WTC11 (cell line): ENCODE measurements at regions not wholly inside any gene's neighbourhood (a gene's known extent, or its start where the extent isn't known, plus 50 kb on each side); places are given as distances from the start of the nearest gene placed in this dataset.

ENCODE experiments used
- ATAC-seq: fragments of 200-7000 bp; cut with Tn5 transposase; 2 replicates; pipeline ENCODE4 v1.10.0; 2021; ENCODE audit warnings: mild to moderate bottlenecking, moderate library complexity
- CTCF ChIA-PET: fragments of 300-600 bp; sonication (Branson Sonifier 250); formaldehyde crosslinking; loops from one replicate; lab custom pipeline; 2021; ENCODE audit warnings: antibody characterized with exemption; lab: Charles Lee
- POLR2A ChIA-PET: fragments of 350-600 bp; sonication (Branson Sonifier 250); formaldehyde crosslinking; loops from one replicate; lab custom pipeline; 2021; ENCODE audit warnings: antibody characterized with exemption; lab: Charles Lee
- DNase-seq: peaks from one replicate; pipeline ENCODE4 v3.0.0; 2021; ENCODE audit warnings: low spot score
- H3K27ac Mint-ChIP-seq: 2 replicates; pipeline ENCODE4 v1.8.0; 2021; ENCODE audit warnings: mixed read lengths
- H3K27me3 Mint-ChIP-seq: 2 replicates; pipeline ENCODE4 v1.8.0; 2021; ENCODE audit warnings: low read depth, mild to moderate bottlenecking, moderate library complexity, mixed read lengths
- H3K36me3 Mint-ChIP-seq: 2 replicates; pipeline ENCODE4 v1.8.0; 2021; ENCODE audit warnings: mixed read lengths
- H3K4me1 Mint-ChIP-seq: 2 replicates; pipeline ENCODE4 v1.8.0; 2022; ENCODE audit warnings: mixed read lengths
- H3K4me3 Mint-ChIP-seq: 2 replicates; pipeline ENCODE4 v1.8.0; 2021; ENCODE audit warnings: mild to moderate bottlenecking, moderate library complexity, mixed read lengths
- H3K9me3 Mint-ChIP-seq: 2 replicates; pipeline ENCODE4 v1.8.0; 2021; ENCODE audit warnings: mixed read lengths
- AFF4 ChIP-seq: sonication (generic); formaldehyde crosslinking; IDR thresholded peaks from 2 replicates; pipeline ENCODE4 v1.8.1; 2023; ENCODE audit warnings: mild to moderate bottlenecking, missing genetic modification reagents, borderline replicate concordance
- ATF2 ChIP-seq: sonication (generic); formaldehyde crosslinking; IDR thresholded peaks from 2 replicates; pipeline ENCODE4 v1.8.1; 2022; ENCODE audit warnings: low read depth, missing genetic modification reagents, borderline replicate concordance
- ATF3 ChIP-seq: sonication (generic); formaldehyde crosslinking; conservative IDR thresholded peaks from 2 replicates; pipeline ENCODE4 v1.8.1; 2022; ENCODE audit warnings: mild to moderate bottlenecking, missing genetic modification reagents
- E2F1 ChIP-seq: sonication (generic); formaldehyde crosslinking; IDR thresholded peaks from 2 replicates; pipeline ENCODE4 v1.8.0; 2022; ENCODE audit warnings: mild to moderate bottlenecking, missing genetic modification reagents
- ETV6 ChIP-seq: sonication (generic); formaldehyde crosslinking; IDR thresholded peaks from 2 replicates; pipeline ENCODE4 v1.8.1; 2022; ENCODE audit warnings: mild to moderate bottlenecking, missing genetic modification reagents
- MXD4 ChIP-seq: fragments of 250-450 bp; sonication (Bioruptor Pico); IDR thresholded peaks from 2 replicates; pipeline ENCODE4 v1.8.0; 2021; ENCODE audit warnings: mild to moderate bottlenecking, moderate library complexity, borderline replicate concordance
- MYBL2 ChIP-seq: sonication (generic); formaldehyde crosslinking; IDR thresholded peaks from 2 replicates; pipeline ENCODE4 v1.8.1; 2023; ENCODE audit warnings: mild to moderate bottlenecking, moderate library complexity, missing genetic modification reagents
- NFATC4 ChIP-seq: fragments of 250-450 bp; sonication (Bioruptor Pico); IDR thresholded peaks from 2 replicates; pipeline ENCODE4 v1.9.0; 2021; ENCODE audit warnings: mild to moderate bottlenecking
- NFYB ChIP-seq: sonication (generic); formaldehyde crosslinking; conservative IDR thresholded peaks from 2 replicates; pipeline ENCODE4 v1.8.0; 2022; ENCODE audit warnings: low read depth, missing genetic modification reagents
- NR3C1 ChIP-seq: sonication (generic); formaldehyde crosslinking; conservative IDR thresholded peaks from 2 replicates; pipeline ENCODE4 v1.8.1; 2023; ENCODE audit warnings: low read depth, mild to moderate bottlenecking, missing genetic modification reagents
- OVOL2 ChIP-seq: fragments of 250-450 bp; sonication (Bioruptor Pico); IDR thresholded peaks from 2 replicates; pipeline ENCODE4 v1.9.0; 2021; ENCODE audit warnings: mild to moderate bottlenecking, borderline replicate concordance
- PRRX2 ChIP-seq: fragments of 250-450 bp; sonication (Bioruptor Pico); IDR thresholded peaks from 2 replicates; pipeline ENCODE4 v1.8.0; 2021; ENCODE audit warnings: mild to moderate bottlenecking
- RELA ChIP-seq: sonication (generic); formaldehyde crosslinking; IDR thresholded peaks from 2 replicates; pipeline ENCODE4 v1.8.1; 2022; ENCODE audit warnings: missing genetic modification reagents, mild to moderate bottlenecking, borderline replicate concordance
- STAT6 ChIP-seq: sonication (generic); formaldehyde crosslinking; conservative IDR thresholded peaks from 2 replicates; pipeline ENCODE4 v1.8.1; 2023; ENCODE audit warnings: mild to moderate bottlenecking, low read depth, missing genetic modification reagents, moderate library complexity
- TCF7 ChIP-seq: sonication (generic); formaldehyde crosslinking; IDR thresholded peaks from 2 replicates; pipeline ENCODE4 v1.8.0; 2022; ENCODE audit warnings: mild to moderate bottlenecking, low read depth, missing genetic modification reagents, moderate library complexity
- TEAD1 ChIP-seq: sonication (generic); formaldehyde crosslinking; IDR thresholded peaks from 2 replicates; pipeline ENCODE4 v1.8.0; 2022; ENCODE audit warnings: mild to moderate bottlenecking, missing genetic modification reagents
- ZNF138 ChIP-seq: sonication (generic); formaldehyde crosslinking; conservative IDR thresholded peaks from 2 replicates; pipeline ENCODE4 v1.8.1; 2022; ENCODE audit warnings: mild to moderate bottlenecking, moderate library complexity, missing genetic modification reagents
- ZNF317 ChIP-seq: sonication (generic); formaldehyde crosslinking; IDR thresholded peaks from 2 replicates; pipeline ENCODE4 v1.8.1; 2023; ENCODE audit warnings: low read depth, mild to moderate bottlenecking, moderate library complexity, missing genetic modification reagents, borderline replicate concordance
- ZNF423 ChIP-seq: fragments of 250-450 bp; sonication (Bioruptor Pico); IDR thresholded peaks from 2 replicates; pipeline ENCODE4 v2.1.2; 2022; ENCODE audit warnings: mild to moderate bottlenecking, moderate library complexity
- ZNF425 ChIP-seq: fragments of 250-450 bp; sonication (Bioruptor Pico); conservative IDR thresholded peaks from 2 replicates; pipeline ENCODE4 v1.9.0; 2021; ENCODE audit warnings: mild to moderate bottlenecking

- Mint-ChIP-seq H3K27me3 (no peaks in the 10 kb centered on the region), H3K9me3 (no peaks in the 10 kb centered on the region), H3K4me3 (no peak overlapping the region), H3K4me1 (no peaks in the 10 kb centered on the region), H3K36me3 (no peaks in the 10 kb centered on the region), H3K27ac (no peak overlapping the region)
- no peak for DNase-seq
- ChIA-PET CTCF (no interaction called here), POLR2A (no interaction called here)
- ATAC-seq: no peak
- TF ChIP-seq ZNF423 (CRISPR knock-in tag): no peak
- TF ChIP-seq MYBL2: no peak
- no peak for TF ChIP-seq NR3C1 (CRISPR knock-in tag)
- no peak for TF ChIP-seq ETV6 (CRISPR knock-in tag)
- no peak for TF ChIP-seq NFYB (CRISPR knock-in tag)
- TF ChIP-seq AFF4 (CRISPR knock-in tag): no peak
- no peak for TF ChIP-seq STAT6 (CRISPR knock-in tag)
Measured at GRCh38 chr13:82829040-82829439, 1053.2 kb downstream of the SLITRK1 start.

- POLR2A ChIA-PET: no interaction called here
- Mint-ChIP-seq H3K36me3 (no peaks in the 10 kb centered on the region), H3K27me3 (no peaks in the 10 kb centered on the region), H3K4me1 (no peaks in the 10 kb centered on the region), H3K9me3 (no peaks in the 10 kb centered on the region), H3K27ac (no peak overlapping the region)
- DNase-seq: no peak
- TF ChIP-seq PRRX2 (CRISPR knock-in tag) (no peak), ETV6 (CRISPR knock-in tag) (no peak), ATF2 (CRISPR knock-in tag) (no peak), ZNF425 (no peak), ATF3 (CRISPR knock-in tag) (no peak), NFATC4 (CRISPR knock-in tag) (no peak), TEAD1 (CRISPR knock-in tag) (no peak), E2F1 (CRISPR knock-in tag) (no peak), ZNF138 (CRISPR knock-in tag) (no peak), ZNF317 (CRISPR knock-in tag) (no peak), TCF7 (no peak), RELA (CRISPR knock-in tag) (no peak), OVOL2 (CRISPR knock-in tag) (no peak), MXD4 (no peak)
- TF ChIP-seq, all 79 proteins: peak for 0
- ATAC-seq: no peak
- no peak overlapping the region for H3K4me3 Mint-ChIP-seq
- CTCF ChIA-PET: no interaction called here
Measured at GRCh38 chr13:82827724-82828123, 1054.5 kb downstream of the SLITRK1 start.
